DND-41 (cell line): ENCODE measurements at regions not wholly inside any gene's neighbourhood (a gene's known extent, or its start where the extent isn't known, plus 50 kb on each side); places are given as distances from the start of the nearest gene placed in this dataset.

ENCODE experiments used
- ATAC-seq: fragments of 200-7000 bp; cut with Tn5 transposase; 3 replicates; pipeline ENCODE4 v1.9.1; 2021; ENCODE audit warnings: low read depth; ENCODE audit not compliant: insufficient read depth
- DNase-seq: peaks from one replicate; pipeline ENCODE4 v3.0.0-alpha.2; 2020
- H2AFZ ChIP-seq: 2 replicates; pipeline ENCODE4 v1.6.0; 2012; ENCODE audit warnings: low read depth, low read length
- H3K27ac ChIP-seq: 2 replicates; pipeline ENCODE4 v1.5.1; 2012; ENCODE audit warnings: low read length, inconsistent platforms
- H3K27me3 ChIP-seq: fragments of 200-600 bp; sonication (generic); 2 replicates; pipeline ENCODE4 v1.6.0; 2012; ENCODE audit warnings: low read length, mild to moderate bottlenecking, inconsistent platforms; ENCODE audit not compliant: insufficient read depth, poor library complexity
- H3K36me3 ChIP-seq: 2 replicates; pipeline ENCODE4 v1.5.1; 2012; ENCODE audit warnings: low read length, inconsistent platforms; ENCODE audit not compliant: insufficient read depth
- H3K4me1 ChIP-seq: 2 replicates; pipeline ENCODE4 v1.5.1; 2012; ENCODE audit warnings: mild to moderate bottlenecking, low read length; ENCODE audit not compliant: insufficient read depth
- H3K4me2 ChIP-seq: 2 replicates; pipeline ENCODE4 v1.6.0; 2012; ENCODE audit warnings: mild to moderate bottlenecking, moderate library complexity, low read length, inconsistent platforms; ENCODE audit not compliant: insufficient read depth
- H3K4me3 ChIP-seq, 2 experiments: fragments of 200-600 bp in 1 of 2; shearing (Covaris generic) in 1 of 2; 2 replicates each; pipeline ENCODE4 v1.5.1; 2012 to 2016; ENCODE audit warnings: inconsistent platforms in 2 of 2, low read length in 2 of 2, mild to moderate bottlenecking in 2 of 2, low read depth in 1 of 2, moderate library complexity in 1 of 2
- H3K79me2 ChIP-seq: 2 replicates; pipeline ENCODE4 v1.6.0; 2012; ENCODE audit warnings: low read length, inconsistent platforms; ENCODE audit not compliant: insufficient read depth
- H3K9ac ChIP-seq: 2 replicates; pipeline ENCODE4 v1.6.0; 2012; ENCODE audit warnings: low read depth, mild to moderate bottlenecking, inconsistent platforms, low read length, moderate library complexity
- H3K9me3 ChIP-seq: 2 replicates; pipeline ENCODE4 v1.5.1; 2012; ENCODE audit warnings: low read length, moderate library complexity, mild to moderate bottlenecking, inconsistent platforms; ENCODE audit not compliant: insufficient read depth, severe bottlenecking
- H4K20me1 ChIP-seq: 2 replicates; pipeline ENCODE4 v1.6.0; 2012; ENCODE audit warnings: low read length; ENCODE audit not compliant: insufficient read depth
- CTCF ChIP-seq: IDR thresholded peaks from 2 replicates; pipeline ENCODE4 v1.5.1; 2012; ENCODE audit warnings: borderline replicate concordance, low read length, moderate library complexity, mild to moderate bottlenecking; ENCODE audit not compliant: poor library complexity, severe bottlenecking; ENCODE audit errors: extremely low read depth
- EZH2 ChIP-seq: IDR thresholded peaks from 3 replicates; pipeline ENCODE4 v1.6.1; 2012; ENCODE audit warnings: borderline replicate concordance, low read depth, mild to moderate bottlenecking, moderate library complexity, low read length, inconsistent platforms; ENCODE audit not compliant: severe bottlenecking

- DNase-seq = no peak
- Histone ChIP-seq H3K79me2 (no peaks in the 10 kb centered on the region), H3K9ac (no peak overlapping the region), H3K36me3 (no peaks in the 10 kb centered on the region), H3K9me3 (no peaks in the 10 kb centered on the region), H3K4me3 (no peak overlapping the region), H3K4me2 (no peak overlapping the region), H4K20me1 (no peaks in the 10 kb centered on the region), H3K4me1 (no peaks in the 10 kb centered on the region), H3K27ac (no peak overlapping the region), H2AFZ (no peak overlapping the region), H3K27me3 (peaks cover 2% of the 10 kb centered on the region)
- no peak for TF ChIP-seq CTCF
- TF ChIP-seq EZH2 = no peak
- no peak for ATAC-seq
Observed at GRCh38 chr2:129091620-129092019, 773.0 kb upstream of the HS6ST1 start.

GRCh38 chr2:129092956-129093355 lies 774.3 kb upstream of the HS6ST1 start:
- no peak for TF ChIP-seq EZH2
- no peak for TF ChIP-seq CTCF
- H2AFZ ChIP-seq = no peak overlapping the region
- no peaks in the 10 kb centered on the region for H3K79me2 ChIP-seq
- no peak overlapping the region for H3K4me3 ChIP-seq
- ATAC-seq = no peak
- H3K4me1 ChIP-seq = no peaks in the 10 kb centered on the region
- peaks cover 2% of the 10 kb centered on the region for H3K27me3 ChIP-seq
- DNase-seq = no peak
- H3K36me3 ChIP-seq = no peaks in the 10 kb centered on the region
- no peak overlapping the region for H3K4me2 ChIP-seq
- no peak overlapping the region for H3K27ac ChIP-seq
- no peaks in the 10 kb centered on the region for H3K9me3 ChIP-seq
- no peak overlapping the region for H3K9ac ChIP-seq
- no peaks in the 10 kb centered on the region for H4K20me1 ChIP-seq

- Histone ChIP-seq H2AFZ (no peak overlapping the region), H3K79me2 (no peaks in the 10 kb centered on the region), H3K4me2 (no peak overlapping the region), H3K27me3 (peaks cover 3% of the 10 kb centered on the region), H3K27ac (no peak overlapping the region), H3K9ac (no peak overlapping the region), H3K4me3 (no peak overlapping the region), H3K9me3 (no peaks in the 10 kb centered on the region), H3K36me3 (no peaks in the 10 kb centered on the region), H3K4me1 (no peaks in the 10 kb centered on the region), H4K20me1 (no peaks in the 10 kb centered on the region)
- no peak for ATAC-seq
- TF ChIP-seq EZH2 = no peak
- no peak for TF ChIP-seq CTCF
- no peak for DNase-seq
Observed at GRCh38 chr2:129101186-129101585, 782.5 kb upstream of the HS6ST1 start.
